ENCODE measurements at regions not wholly inside any gene's neighbourhood (a gene's known extent, or its start where the extent isn't known, plus 50 kb on each side); places are given as distances from the start of the nearest gene placed in this dataset.

DNA sequence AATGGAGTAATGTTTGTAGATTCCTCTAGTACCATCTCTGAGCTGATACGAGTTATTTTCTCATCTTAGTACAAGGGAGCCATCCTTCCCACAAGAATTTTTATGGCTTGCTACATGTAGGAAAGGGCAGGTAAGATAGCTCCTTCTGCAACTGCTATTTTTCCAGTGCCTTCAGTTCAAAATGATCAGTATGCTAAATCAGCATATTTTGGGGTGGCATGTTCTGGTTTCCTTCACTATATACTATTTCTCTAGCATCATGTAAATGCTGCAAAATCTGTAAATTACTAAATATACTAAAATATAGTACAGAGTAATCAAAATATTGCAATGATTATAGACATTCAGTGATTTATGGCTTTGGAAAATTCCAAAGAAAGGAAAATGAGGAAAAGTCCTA, 1230.0 kb upstream of the CHAC2 start:
- Histone ChIP-seq H2AFZ (ENCODE audit: low read length) (no peak overlapping the region), H3K9me2 (replicated peaks; ENCODE audit: insufficient read depth, low read length) (no peaks in the 10 kb centered on the region), H3F3A (ENCODE audit: insufficient read depth, low read length) (no peaks in the 10 kb centered on the region), H3K9ac (ENCODE audit: low read length) (no peak overlapping the region), H3K27me3 (replicated peaks; ENCODE audit: insufficient read depth, low read length) (no peaks in the 10 kb centered on the region), H3K27ac (ENCODE audit: low read length) (no peak overlapping the region), H3K79me2 (ENCODE audit: low read length) (no peaks in the 10 kb centered on the region), H3K4me3 (ENCODE audit: low read length) (no peak overlapping the region), H3K4me2 (ENCODE audit: low read depth, low read length) (no peak overlapping the region), H3K36me3 (replicated peaks; ENCODE audit: insufficient read depth, low read length) (no peaks in the 10 kb centered on the region), H3K9me3 (replicated peaks; ENCODE audit: insufficient read depth, low read length) (no peaks in the 10 kb centered on the region), H3K4me1 (ENCODE audit: low read length) (no peaks in the 10 kb centered on the region), H4K20me1 (ENCODE audit: insufficient read depth, low read length) (no peaks in the 10 kb centered on the region)
- TF ChIP-seq EZH2phosphoT487 (IDR thresholded peaks at IDR 0.05; ENCODE audit: low read length) (no peak), CTCF (IDR thresholded peaks at IDR 0.05; ENCODE audit: low read length) (no peak)
- no peak for DNase-seq

DNA sequence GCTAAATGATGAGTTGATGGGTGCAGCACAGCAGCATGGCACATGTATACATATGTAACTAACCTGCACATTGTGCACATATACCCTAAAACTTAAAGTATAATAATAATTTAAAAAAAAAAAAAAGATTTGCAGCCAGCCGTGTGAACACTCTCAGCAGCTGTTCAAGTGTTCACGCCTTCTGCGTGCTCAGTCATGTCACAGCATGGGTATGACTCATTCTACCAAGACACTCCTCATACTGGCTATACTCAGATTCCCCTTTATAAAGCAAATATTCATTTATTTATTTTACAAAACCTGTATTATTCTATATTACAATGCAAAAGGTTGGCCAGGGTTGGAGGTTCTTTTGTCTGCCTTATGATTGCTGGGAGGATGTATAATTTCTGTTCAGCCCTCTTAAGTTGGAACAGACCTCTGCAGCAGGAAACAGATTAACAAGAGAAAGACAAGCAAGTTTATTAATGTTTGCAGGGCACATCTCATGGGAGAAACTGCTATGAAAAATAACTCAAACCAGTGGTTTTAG, 1230.6 kb upstream of the CHAC2 start:
- Histone ChIP-seq H3F3A (ENCODE audit: insufficient read depth, low read length) (no peaks in the 10 kb centered on the region), H3K9me2 (replicated peaks; ENCODE audit: insufficient read depth, low read length) (no peaks in the 10 kb centered on the region), H3K4me2 (ENCODE audit: low read depth, low read length) (no peak overlapping the region), H4K20me1 (ENCODE audit: insufficient read depth, low read length) (no peaks in the 10 kb centered on the region), H3K27me3 (replicated peaks; ENCODE audit: insufficient read depth, low read length) (no peaks in the 10 kb centered on the region), H3K9me3 (replicated peaks; ENCODE audit: insufficient read depth, low read length) (no peaks in the 10 kb centered on the region), H3K27ac (ENCODE audit: low read length) (no peak overlapping the region), H3K4me3 (ENCODE audit: low read length) (no peak overlapping the region), H3K36me3 (replicated peaks; ENCODE audit: insufficient read depth, low read length) (no peaks in the 10 kb centered on the region), H2AFZ (ENCODE audit: low read length) (no peak overlapping the region), H3K4me1 (ENCODE audit: low read length) (no peaks in the 10 kb centered on the region), H3K79me2 (ENCODE audit: low read length) (no peaks in the 10 kb centered on the region), H3K9ac (ENCODE audit: low read length) (no peak overlapping the region)
- DNase-seq: no peak
- TF ChIP-seq EZH2phosphoT487 (IDR thresholded peaks at IDR 0.05; ENCODE audit: low read length) (no peak), EZH2 (optimal IDR thresholded peaks at IDR 0.05; ENCODE audit: low read depth, low read length) (no peak), CTCF (IDR thresholded peaks at IDR 0.05; ENCODE audit: low read length) (no peak)

GRCh38 chr2:52532956-52533355, 1234.6 kb upstream of the CHAC2 start:
- Histone ChIP-seq H3K9me3 (replicated peaks; ENCODE audit: insufficient read depth, low read length) (no peaks in the 10 kb centered on the region), H3K4me3 (ENCODE audit: low read length) (no peak overlapping the region), H3K79me2 (ENCODE audit: low read length) (no peaks in the 10 kb centered on the region), H3K9me2 (replicated peaks; ENCODE audit: insufficient read depth, low read length) (no peaks in the 10 kb centered on the region), H3K27me3 (replicated peaks; ENCODE audit: insufficient read depth, low read length) (no peaks in the 10 kb centered on the region), H3K4me1 (ENCODE audit: low read length) (no peaks in the 10 kb centered on the region), H3K4me2 (ENCODE audit: low read depth, low read length) (no peak overlapping the region), H3K9ac (ENCODE audit: low read length) (no peak overlapping the region), H3K36me3 (replicated peaks; ENCODE audit: insufficient read depth, low read length) (no peaks in the 10 kb centered on the region), H2AFZ (ENCODE audit: low read length) (no peak overlapping the region), H4K20me1 (ENCODE audit: insufficient read depth, low read length) (no peaks in the 10 kb centered on the region), H3F3A (ENCODE audit: insufficient read depth, low read length) (no peaks in the 10 kb centered on the region), H3K27ac (ENCODE audit: low read length) (no peak overlapping the region)
- DNase-seq: no peak
- TF ChIP-seq CTCF (IDR thresholded peaks at IDR 0.05; ENCODE audit: low read length): no peak
- TF ChIP-seq EZH2phosphoT487 (IDR thresholded peaks at IDR 0.05; ENCODE audit: low read length): no peak
- no peak for TF ChIP-seq EZH2 (optimal IDR thresholded peaks at IDR 0.05; ENCODE audit: low read depth, low read length)
